SH-SY5Y (cell line): ENCODE measurements at regions not wholly inside any gene's neighbourhood (a gene's known extent, or its start where the extent isn't known, plus 50 kb on each side); places are given as distances from the start of the nearest gene placed in this dataset.

ENCODE experiments used
- GATA2 ChIP-seq: IDR thresholded peaks from 2 replicates; pipeline ENCODE4 v1.6.1; 2011; ENCODE audit warnings: mild to moderate bottlenecking, low read depth, low read length
- GATA3 ChIP-seq: IDR thresholded peaks from 2 replicates; pipeline ENCODE4 v1.6.1; 2011; ENCODE audit warnings: low read depth, mild to moderate bottlenecking, low read length, moderate library complexity

GRCh38 chr12:43109631-43110345 is 442.2 kb downstream of the ADAMTS20 start:
- TF ChIP-seq GATA3 (no peak), GATA2 (no peak)

- TF ChIP-seq GATA3 = no peak
- no peak for TF ChIP-seq GATA2
These were observed 443.3 kb downstream of the ADAMTS20 start for GRCh38 chr12:43108656-43109055.

- no peak for TF ChIP-seq GATA2
- no peak for TF ChIP-seq GATA3
These were observed 444.8 kb downstream of the ADAMTS20 start for GRCh38 chr12:43107026-43107775.

- TF ChIP-seq GATA2 = no peak
- no peak for TF ChIP-seq GATA3
These were observed 445.6 kb downstream of the ADAMTS20 start for GRCh38 chr12:43106355-43106754.

GRCh38 chr12:43105426-43105981 is 446.5 kb downstream of the ADAMTS20 start:
- peak; percentile 66; the same call in 1 of the 2 replicates for TF ChIP-seq GATA2
- TF ChIP-seq GATA3 = peak; percentile 25; the same call in 1 of the 2 replicates

- TF ChIP-seq GATA3 = no peak
- TF ChIP-seq GATA2 = no peak
These were observed 447.5 kb downstream of the ADAMTS20 start for GRCh38 chr12:43104494-43104893.

- no peak for TF ChIP-seq GATA3
- no peak for TF ChIP-seq GATA2
These were observed 448.1 kb downstream of the ADAMTS20 start for GRCh38 chr12:43103866-43104265.

- TF ChIP-seq GATA3 (no peak), GATA2 (no peak)
These were observed 449.3 kb downstream of the ADAMTS20 start for GRCh38 chr12:43102546-43103264.

GRCh38 chr12:43100231-43100630 is 451.8 kb downstream of the ADAMTS20 start:
- TF ChIP-seq GATA3 (no peak), GATA2 (no peak)

- no peak for TF ChIP-seq GATA3
- no peak for TF ChIP-seq GATA2
These were observed 452.3 kb downstream of the ADAMTS20 start for GRCh38 chr12:43099691-43100163.

- TF ChIP-seq GATA2 (no peak), GATA3 (no peak)
These were observed 453.0 kb downstream of the ADAMTS20 start for GRCh38 chr12:43098766-43099550.

GRCh38 chr12:43098071-43098470 is 453.9 kb downstream of the ADAMTS20 start:
- TF ChIP-seq GATA2 (no peak), GATA3 (no peak)

- TF ChIP-seq GATA2 (no peak), GATA3 (no peak)
These were observed 454.5 kb downstream of the ADAMTS20 start for GRCh38 chr12:43097471-43097870.
